Transverse colon (tissue), 1 donor: ENCODE measurements at regions not wholly inside any gene's neighbourhood (a gene's known extent, or its start where the extent isn't known, plus 50 kb on each side); places are given as distances from the start of the nearest gene placed in this dataset.

Experiments
- EP300 ChIP-seq: sonication (generic); formaldehyde crosslinking; IDR thresholded peaks from one replicate; pipeline ENCODE4 v1.6.1; 2017; ENCODE audit warnings: antibody characterized with exemption, low read depth
- POLR2A ChIP-seq: fragments of 450-650 bp; IDR thresholded peaks from one replicate; pipeline ENCODE4 v1.6.1; 2016; ENCODE audit warnings: antibody characterized with exemption, mild to moderate bottlenecking, moderate library complexity

DNA sequence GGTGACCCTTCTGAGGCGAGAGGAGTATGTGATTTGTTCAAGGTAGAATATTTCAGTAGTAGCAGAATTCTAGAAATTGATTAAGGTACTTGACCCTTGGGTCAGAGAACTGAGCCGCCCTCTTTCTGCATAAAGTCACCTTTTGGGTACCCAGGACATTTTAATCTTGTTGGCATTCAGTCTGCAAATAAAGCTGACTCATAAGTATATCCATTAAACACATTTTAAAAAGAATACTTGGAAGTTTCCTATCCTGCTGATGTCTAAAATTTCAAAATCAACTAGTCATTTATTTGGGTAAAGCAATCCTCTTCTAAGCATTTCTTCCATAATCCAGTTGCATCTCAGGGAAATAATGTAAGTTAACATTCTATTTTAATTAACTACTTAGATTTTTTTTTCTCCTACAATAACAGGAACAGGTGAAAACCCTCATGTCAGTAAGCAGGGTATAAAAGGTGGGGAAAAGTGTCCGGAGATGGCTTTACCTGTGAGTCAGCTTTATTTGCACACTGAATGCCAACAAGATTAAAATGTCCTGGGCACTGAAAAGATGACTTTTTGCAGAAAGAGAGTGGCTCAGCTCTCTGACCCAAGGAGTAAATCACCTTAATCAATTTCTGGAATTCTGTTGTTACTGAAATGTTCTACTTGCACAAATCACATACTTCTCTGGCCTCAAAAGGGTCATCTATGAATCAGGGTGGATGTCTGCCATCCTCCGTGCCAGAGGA, 78.7 kb upstream of the ITGA6 start:
- TF ChIP-seq POLR2A (no peak), EP300 (no peak)
